Chondrocyte (in vitro differentiated cells): ENCODE measurements at regions not wholly inside any gene's neighbourhood (a gene's known extent, or its start where the extent isn't known, plus 50 kb on each side); places are given as distances from the start of the nearest gene placed in this dataset.

Source experiments
- DNase-seq: peaks from one replicate; pipeline ENCODE4 v3.0.0; 2021; ENCODE audit warnings: mixed read lengths, low spot score
- H3K27ac Mint-ChIP-seq: one replicate; pipeline ENCODE4 v1.8.0; 2021; ENCODE audit warnings: mild to moderate bottlenecking, moderate library complexity, mixed read lengths; ENCODE audit not compliant: unreplicated experiment
- H3K27me3 Mint-ChIP-seq: 2 replicates; pipeline ENCODE4 v1.8.0; 2021; ENCODE audit warnings: low read depth, mixed read lengths
- H3K36me3 Mint-ChIP-seq: 2 replicates; pipeline ENCODE4 v1.8.0; 2021; ENCODE audit warnings: low read depth, mixed read lengths
- H3K4me1 Mint-ChIP-seq: 2 replicates; pipeline ENCODE4 v1.8.0; 2021; ENCODE audit warnings: low read depth, mild to moderate bottlenecking, mixed read lengths
- H3K4me3 Mint-ChIP-seq: one replicate; pipeline ENCODE4 v1.8.0; 2021; ENCODE audit warnings: mild to moderate bottlenecking, moderate library complexity, mixed read lengths; ENCODE audit not compliant: unreplicated experiment
- H3K9me3 Mint-ChIP-seq: 2 replicates; pipeline ENCODE4 v1.8.0; 2021; ENCODE audit warnings: low read depth, mixed read lengths
- CTCF ChIP-seq: fragments of 200-600 bp; sonication (generic); IDR thresholded peaks from 2 replicates; pipeline ENCODE4 v1.5.0; 2021; ENCODE audit warnings: antibody characterized with exemption, mild to moderate bottlenecking, moderate library complexity

- DNase-seq = no peak
- Mint-ChIP-seq H3K4me1 (no peaks in the 10 kb centered on the region), H3K27ac (no peak overlapping the region), H3K27me3 (no peaks in the 10 kb centered on the region), H3K36me3 (no peaks in the 10 kb centered on the region), H3K4me3 (no peak overlapping the region), H3K9me3 (no peaks in the 10 kb centered on the region)
- no peak for TF ChIP-seq CTCF
Measured at GRCh38 chr5:57113481-57113880, 60.4 kb upstream of the GPBP1 start.

- DNase-seq = no peak
- Mint-ChIP-seq H3K9me3 (peaks cover 4% of the 10 kb centered on the region), H3K4me3 (no peak overlapping the region), H3K27ac (no peak overlapping the region), H3K36me3 (peaks cover 1% of the 10 kb centered on the region), H3K27me3 (no peaks in the 10 kb centered on the region), H3K4me1 (no peaks in the 10 kb centered on the region)
- TF ChIP-seq CTCF = no peak
Measured at GRCh38 chr5:57117596-57117995, 56.3 kb upstream of the GPBP1 start.

GRCh38 chr5:57119031-57119430, 54.8 kb upstream of the GPBP1 start:
- H3K9me3 Mint-ChIP-seq = peaks cover 9% of the 10 kb centered on the region
- H3K4me1 Mint-ChIP-seq = no peaks in the 10 kb centered on the region
- H3K27ac Mint-ChIP-seq = no peak overlapping the region
- no peak for DNase-seq
- no peak for TF ChIP-seq CTCF
- peaks cover 4% of the 10 kb centered on the region for H3K36me3 Mint-ChIP-seq
- no peaks in the 10 kb centered on the region for H3K27me3 Mint-ChIP-seq
- no peak overlapping the region for H3K4me3 Mint-ChIP-seq

GRCh38 chr5:57124014-57124413, 49.8 kb upstream of the GPBP1 start:
- no peak for DNase-seq
- H3K36me3 Mint-ChIP-seq = peaks cover 4% of the 10 kb centered on the region
- H3K27me3 Mint-ChIP-seq = no peaks in the 10 kb centered on the region
- H3K9me3 Mint-ChIP-seq = peaks cover 11% of the 10 kb centered on the region
- no peaks in the 10 kb centered on the region for H3K4me1 Mint-ChIP-seq
- no peak overlapping the region for H3K27ac Mint-ChIP-seq
- H3K4me3 Mint-ChIP-seq = no peak overlapping the region
- TF ChIP-seq CTCF = no peak
